GM19438 (cell line): ENCODE measurements at regions not wholly inside any gene's neighbourhood (a gene's known extent, or its start where the extent isn't known, plus 50 kb on each side); places are given as distances from the start of the nearest gene placed in this dataset.

ENCODE experiments used
- ATAC-seq: cut with Tn5 transposase; IDR thresholded peaks from one replicate; pipeline ENCODE4 v1.9.1; 2021; ENCODE audit warnings: low read depth; ENCODE audit not compliant: unreplicated experiment

- no peak for ATAC-seq
Observed at GRCh38 chr10:3692387-3692999, 92.5 kb downstream of the KLF6 start.

- no peak for ATAC-seq
Observed at GRCh38 chr10:3691482-3691881, 93.5 kb downstream of the KLF6 start.

DNA sequence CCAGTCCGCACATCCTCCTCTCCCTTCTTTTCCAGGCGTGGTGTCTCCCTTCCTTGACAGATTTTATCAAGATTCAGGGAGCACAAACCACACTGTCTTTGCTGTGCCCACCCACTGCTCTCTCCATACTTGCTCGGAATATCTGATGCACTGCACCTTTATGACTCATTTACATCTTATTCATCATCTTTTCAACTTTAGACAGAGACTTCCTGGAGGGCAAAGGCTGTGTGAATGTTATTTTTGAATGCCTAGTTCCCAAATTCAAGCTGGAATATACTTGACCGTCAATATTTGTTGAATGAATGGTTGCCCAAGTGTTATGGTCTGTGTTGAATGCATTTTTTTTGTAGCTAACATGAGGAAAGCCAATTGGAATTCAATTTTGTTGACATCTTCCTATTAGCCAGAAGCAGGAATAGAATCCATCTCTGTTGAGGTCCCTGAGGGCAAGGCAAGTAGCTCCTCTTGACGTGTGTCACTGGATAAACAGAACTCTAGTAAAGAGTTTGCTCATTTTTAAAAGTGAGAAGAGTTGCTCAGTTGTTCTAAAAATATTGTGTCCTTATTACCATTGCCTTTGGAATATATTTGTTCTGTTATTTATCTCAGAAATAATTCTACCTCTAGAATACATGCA is 95.0 kb downstream of the KLF6 start:
- no peak for ATAC-seq

- no peak for ATAC-seq
Observed at GRCh38 chr10:3687510-3688081, 97.4 kb downstream of the KLF6 start.

- ATAC-seq, result no peak
Observed at GRCh38 chr10:3685384-3685783, 99.6 kb downstream of the KLF6 start.

DNA sequence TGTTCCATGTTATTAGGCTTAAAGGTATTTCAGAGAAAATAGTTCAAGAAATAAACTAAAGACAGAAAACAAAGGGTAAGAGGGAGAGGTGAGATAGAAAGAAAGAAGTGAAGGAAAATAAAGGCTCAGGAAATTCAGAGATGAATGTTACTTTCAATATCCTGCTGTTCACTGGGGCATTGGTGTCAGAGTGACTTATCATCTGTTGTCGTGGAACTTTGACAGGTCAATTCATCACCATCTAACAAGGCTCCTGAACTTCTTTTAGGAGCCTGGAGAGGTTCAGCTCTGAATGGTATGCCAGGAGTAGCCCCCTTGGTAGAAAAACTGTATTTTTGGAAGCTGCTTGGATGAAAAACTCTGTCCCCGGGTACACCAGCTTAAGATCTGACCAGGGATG is 100.1 kb downstream of the KLF6 start:
- ATAC-seq, result no peak

DNA sequence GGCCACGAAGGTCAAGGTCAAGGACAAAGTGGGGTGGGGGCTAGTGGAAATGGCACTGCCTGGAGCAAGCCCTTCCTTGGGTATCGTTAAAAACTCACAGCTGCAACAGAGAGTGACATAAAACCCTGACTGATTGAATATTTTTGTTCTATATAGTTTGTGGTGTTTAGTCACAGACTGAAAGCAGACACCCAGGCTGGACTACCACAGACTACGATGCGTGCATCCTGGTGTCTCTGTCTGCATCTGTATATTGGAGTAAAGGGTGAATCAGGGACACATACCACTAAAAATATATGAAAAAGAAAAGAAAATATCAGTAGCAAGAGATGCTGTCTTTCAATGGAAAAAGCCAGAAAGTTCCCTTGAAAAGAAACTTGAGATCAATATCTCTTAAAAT is 101.4 kb downstream of the KLF6 start:
- no peak for ATAC-seq

- no peak for ATAC-seq
Observed at GRCh38 chr10:3682745-3683144, 102.3 kb downstream of the KLF6 start.

DNA sequence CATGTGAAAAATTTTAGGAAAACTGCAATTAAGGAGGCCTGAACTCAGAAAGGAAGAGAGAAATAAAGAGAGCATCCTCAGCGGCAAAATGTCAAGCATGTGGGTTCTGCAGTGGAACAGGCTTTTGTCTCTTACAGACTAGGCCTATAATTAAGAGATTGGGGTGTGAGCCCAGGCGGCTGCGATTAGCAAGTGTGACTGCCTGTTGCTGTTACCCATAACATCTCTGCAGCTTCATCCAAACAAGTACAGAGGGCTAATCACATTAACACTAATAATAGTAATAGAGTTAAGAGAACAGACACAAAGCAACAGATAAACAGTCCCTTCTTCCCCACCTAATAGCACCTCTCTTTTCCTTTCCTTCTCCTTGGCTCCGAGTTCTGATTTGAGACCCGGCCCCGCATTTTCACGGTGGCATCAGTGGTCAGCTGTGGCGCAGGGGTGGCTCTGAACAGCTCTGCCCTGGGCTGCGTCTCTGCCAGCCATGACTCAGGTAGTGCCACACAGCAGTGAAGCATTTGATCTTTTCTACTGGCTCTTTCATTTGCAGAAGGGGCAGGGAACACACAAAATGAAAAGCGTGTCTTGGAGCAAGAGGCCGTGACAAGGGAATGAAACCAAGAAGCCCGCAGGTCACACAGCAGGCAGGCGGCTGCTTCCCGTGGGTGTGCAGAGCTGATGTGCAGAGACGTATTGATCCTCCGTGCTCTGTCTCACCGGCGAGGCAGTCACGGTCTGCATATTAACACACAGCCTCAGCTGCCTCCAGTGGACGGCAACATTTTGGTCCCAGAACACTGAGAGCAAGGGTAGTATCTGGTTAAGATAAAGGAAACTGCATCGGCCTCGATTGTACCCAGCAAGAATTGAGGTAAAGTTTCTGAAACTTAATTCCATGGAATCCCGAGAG is 103.1 kb downstream of the KLF6 start:
- ATAC-seq, result no peak

- no peak for ATAC-seq
Observed at GRCh38 chr10:3679950-3680629, 104.9 kb downstream of the KLF6 start.

- no peak for ATAC-seq
Observed at GRCh38 chr10:3678629-3679227, 106.3 kb downstream of the KLF6 start.

DNA sequence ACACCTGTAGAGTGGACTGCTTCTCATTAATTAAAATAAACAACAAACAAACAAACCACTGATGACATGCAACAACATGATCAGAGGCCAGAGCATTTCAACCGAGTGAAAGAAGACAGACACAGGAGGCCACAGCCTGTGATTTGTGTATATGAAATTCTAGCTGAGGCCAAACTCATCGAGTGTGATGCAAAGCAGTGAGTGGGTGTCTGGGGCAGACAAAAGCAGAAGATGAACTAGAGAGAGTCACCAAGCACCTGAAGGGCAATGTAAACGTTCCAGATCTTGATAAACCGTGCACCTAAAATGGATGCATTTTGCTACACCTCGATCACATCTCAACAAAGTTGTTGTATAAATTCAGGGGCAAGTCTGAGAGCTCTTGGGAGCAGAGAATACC is 108.4 kb downstream of the KLF6 start:
- ATAC-seq, result no peak

DNA sequence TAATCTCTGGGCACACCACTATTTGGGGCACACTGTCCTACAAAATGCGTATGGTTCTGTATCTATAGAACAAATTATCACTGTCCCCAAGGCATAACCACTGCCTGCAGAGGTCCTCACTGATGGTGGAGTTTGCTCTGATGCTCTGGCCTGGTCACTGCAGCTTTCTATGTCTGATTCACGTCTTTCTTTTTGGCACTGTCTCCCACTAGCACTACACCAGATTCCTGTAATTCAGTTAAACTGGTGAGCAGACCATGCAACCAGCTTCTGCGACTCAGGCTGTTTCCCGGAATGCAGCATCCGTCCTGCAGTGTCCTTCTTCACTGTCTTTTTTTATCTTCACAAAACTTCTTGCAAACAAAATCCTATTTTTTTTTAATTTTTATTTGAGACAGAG is 112.8 kb downstream of the KLF6 start:
- no peak for ATAC-seq

DNA sequence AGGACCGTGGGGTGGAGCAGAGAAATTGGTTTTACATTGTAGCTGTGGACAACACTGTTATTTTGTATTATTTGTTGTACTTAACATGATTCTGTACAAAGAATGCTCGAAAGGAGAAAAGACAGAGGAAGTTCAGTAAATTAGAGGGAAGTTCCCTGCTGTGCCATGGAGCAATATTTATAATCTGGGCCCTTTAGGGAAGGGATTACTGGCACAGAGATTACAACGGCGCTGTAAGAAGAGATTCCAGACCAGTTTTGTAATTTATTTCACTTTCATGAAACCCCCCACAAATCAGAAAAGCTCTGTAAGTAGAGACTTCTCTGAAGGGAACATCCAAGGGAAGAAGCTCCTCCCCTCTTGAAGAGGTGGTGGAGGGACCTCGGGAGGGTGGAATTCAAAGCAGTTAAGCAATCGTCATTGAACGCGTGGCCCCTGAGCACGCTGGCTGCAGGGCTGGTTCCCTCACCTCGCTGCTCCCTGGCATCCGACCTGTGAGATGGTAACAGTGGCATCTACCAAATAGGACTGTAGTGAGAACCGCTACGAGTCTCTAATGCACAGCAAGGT is 113.5 kb downstream of the KLF6 start:
- no peak for ATAC-seq

DNA sequence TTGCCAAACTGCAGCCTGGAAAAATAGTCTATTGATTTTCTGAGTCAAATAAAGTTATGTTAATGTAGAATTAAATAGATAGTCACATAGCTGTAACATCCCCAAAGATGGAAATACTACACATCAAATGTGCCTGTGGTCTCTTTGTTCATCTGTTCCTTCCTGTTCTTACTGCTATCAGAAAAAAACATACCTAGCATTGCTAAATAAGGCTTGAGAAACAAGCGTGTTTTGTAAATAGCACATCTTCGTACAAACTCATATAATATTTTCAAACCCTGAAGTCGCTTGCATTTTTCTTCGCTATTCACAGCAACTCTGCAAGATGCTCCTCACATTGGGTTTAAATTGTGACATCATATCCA is 116.1 kb downstream of the KLF6 start:
- ATAC-seq, result no peak

GRCh38 chr10:3668276-3668965 is 116.6 kb downstream of the KLF6 start:
- no peak for ATAC-seq

DNA sequence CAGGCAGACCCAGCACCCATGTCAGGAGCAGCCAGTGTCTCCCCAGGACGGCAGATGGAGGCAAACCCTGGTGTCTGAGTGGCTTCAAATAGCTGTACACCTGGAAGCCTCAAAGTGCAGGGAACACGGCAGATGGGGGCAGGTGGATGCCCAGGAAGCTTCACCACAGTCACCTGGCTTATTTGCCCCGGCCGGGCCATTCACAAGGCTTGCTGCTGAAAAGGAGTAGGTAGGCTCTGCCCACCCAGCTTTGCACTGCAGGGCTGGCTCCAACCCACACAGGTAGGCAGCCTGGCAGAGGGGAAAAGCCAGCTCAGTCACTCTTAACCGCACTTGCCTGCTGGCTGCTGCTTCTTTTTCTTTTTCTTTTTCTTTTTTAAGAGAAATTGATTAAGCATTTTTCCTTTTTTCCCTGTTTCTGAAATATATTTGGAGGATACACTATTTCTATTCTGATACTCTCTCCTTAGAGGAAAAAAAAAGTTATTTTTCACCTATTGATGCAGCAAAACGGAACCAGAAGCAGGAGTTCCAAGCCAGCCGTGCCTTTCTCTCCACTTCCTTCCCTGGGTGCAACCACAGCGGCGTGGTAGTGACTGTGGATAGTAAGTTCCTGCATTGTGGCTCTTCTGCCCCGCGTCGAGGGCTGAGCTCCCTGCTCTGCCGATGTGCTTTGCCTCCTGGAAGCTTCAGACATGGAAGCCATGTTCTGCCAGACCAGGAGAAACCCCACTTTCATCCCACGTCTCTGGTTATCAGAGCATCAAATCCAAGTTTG is 118.3 kb downstream of the KLF6 start:
- no peak for ATAC-seq

GRCh38 chr10:3665316-3665908 is 119.6 kb downstream of the KLF6 start:
- no peak for ATAC-seq
